GM19328 (cell line): ENCODE measurements at regions not wholly inside any gene's neighbourhood (a gene's known extent, or its start where the extent isn't known, plus 50 kb on each side); places are given as distances from the start of the nearest gene placed in this dataset.

Source experiments
- ATAC-seq: cut with Tn5 transposase; IDR thresholded peaks from one replicate; pipeline ENCODE4 v1.9.1; 2021; ENCODE audit warnings: mild to moderate bottlenecking, moderate library complexity; ENCODE audit not compliant: unreplicated experiment

DNA sequence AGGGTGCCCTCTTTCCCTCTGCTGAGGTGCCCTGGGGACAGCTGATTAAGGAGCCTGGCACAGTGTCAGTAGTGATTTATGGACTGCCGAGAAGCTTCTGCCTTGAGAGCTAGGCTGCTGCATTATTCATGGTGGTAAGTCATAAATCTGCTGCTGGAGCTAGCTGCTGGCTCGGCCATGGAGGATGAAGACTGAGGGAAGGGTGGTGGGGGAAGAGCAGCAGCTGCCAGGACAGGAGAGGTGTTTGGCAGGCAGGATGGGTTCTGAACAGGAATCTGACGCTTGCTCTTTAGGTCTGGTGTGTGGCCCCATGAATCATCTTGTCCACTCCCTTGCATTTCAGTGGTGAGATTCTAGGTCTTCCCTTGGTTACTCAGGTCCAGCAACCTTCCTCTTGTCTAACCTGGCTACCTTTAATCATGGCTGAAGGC is 296.3 kb downstream of the DYSF start:
- no peak for ATAC-seq

DNA sequence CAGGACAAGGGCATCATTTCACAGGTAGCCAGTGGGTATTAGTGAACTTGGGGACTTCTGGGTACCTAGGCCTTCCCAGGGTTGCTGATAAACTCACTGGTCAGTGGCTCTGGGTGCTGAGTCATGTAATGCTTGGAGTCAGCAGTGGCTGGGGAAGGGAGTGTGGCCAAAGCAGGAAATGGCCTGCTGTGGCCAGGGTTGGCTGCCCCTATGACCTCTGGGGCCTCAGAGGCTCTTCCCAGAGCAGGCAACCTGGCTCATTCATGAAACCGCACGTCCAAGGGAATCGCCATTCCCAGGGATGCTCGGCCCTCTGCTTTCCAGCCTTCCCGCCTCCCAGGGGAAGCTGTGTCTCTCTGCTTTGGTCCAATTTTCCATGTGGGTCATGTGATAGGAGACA is 294.9 kb downstream of the DYSF start:
- no peak for ATAC-seq

- ATAC-seq, result no peak
Observed at GRCh38 chr2:71747559-71747958, 294.2 kb downstream of the DYSF start.

DNA sequence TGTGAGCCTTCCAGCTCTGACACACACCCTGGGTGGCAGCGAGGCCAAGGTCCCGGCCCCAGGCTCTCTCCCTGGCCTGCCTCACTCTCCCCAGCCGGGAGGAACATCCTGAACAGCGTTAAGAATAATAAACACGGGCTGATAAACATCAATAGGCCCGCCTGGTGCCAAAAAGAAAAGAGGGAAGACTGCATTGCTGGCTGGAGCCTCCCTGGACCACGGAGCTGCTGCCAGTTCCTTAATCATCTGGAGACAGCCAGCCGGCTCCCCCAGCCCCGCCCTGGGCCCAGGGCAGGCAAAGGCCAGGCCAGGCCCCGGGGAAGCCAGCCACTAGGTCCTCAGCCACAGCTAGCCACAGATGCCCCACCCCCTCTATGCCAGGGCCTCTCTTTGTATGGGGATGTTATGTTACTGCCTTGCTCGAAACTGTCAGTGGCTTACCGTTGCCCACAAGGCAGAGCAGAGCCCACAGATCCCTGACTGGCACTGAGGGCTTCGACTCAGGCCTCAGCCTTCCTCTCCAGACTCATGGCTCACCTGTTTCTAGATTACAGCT is 293.7 kb downstream of the DYSF start:
- ATAC-seq, result no peak

- ATAC-seq, result no peak
Observed at GRCh38 chr2:71744781-71745180, 291.4 kb downstream of the DYSF start.

DNA sequence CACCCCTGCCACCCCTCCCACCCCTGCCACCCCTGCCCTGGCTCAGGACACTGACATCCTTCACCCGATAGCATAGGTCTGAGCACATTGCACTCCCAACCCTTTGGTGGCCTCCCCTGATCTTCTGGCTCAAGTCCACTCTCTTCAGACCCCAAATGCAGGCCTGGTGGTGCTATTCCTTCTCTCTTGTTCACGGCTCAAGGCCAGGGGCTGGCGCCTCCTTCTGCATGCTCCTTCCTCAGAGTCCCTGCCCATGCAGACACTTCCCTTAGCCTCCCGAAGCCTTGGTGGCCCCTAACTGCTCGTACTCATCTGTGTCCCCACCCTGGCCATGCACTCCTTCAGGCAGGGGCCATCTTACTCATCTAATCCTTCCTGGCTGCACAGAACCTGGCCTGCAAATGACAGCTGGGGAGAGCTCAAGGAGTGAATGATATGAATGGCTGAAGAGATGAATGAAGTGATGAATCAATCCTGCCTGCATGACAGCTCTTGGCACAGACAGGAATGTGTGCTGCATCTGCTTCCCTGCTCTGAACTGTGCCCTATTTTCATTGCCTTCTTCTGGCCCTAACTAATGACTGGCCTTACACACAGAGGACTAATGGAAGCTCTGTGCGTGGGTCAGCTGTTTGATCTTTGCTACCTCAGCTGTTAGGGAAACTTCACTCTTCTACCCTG is 290.8 kb downstream of the DYSF start:
- no peak for ATAC-seq

GRCh38 chr2:71742953-71743601 is 289.7 kb downstream of the DYSF start:
- no peak for ATAC-seq

DNA sequence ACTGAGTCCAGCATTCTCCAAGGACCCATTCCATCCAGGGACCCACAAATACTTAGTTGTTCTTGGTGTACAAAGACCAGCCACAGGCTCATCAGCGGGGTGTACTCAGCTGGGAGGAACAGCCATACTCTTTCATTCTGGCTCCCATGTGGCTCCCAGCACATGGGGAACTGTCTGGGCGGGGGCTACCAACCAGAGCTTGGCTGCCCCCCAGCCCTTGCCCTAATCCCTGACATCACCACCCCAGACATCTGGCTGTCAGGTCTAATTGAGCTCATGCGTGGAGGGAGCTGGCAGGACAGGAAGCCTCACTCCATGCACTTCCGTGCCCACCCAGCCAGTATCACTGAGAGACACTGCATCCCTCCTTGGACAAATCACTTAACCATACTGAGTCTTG is 283.6 kb downstream of the DYSF start:
- no peak for ATAC-seq

DNA sequence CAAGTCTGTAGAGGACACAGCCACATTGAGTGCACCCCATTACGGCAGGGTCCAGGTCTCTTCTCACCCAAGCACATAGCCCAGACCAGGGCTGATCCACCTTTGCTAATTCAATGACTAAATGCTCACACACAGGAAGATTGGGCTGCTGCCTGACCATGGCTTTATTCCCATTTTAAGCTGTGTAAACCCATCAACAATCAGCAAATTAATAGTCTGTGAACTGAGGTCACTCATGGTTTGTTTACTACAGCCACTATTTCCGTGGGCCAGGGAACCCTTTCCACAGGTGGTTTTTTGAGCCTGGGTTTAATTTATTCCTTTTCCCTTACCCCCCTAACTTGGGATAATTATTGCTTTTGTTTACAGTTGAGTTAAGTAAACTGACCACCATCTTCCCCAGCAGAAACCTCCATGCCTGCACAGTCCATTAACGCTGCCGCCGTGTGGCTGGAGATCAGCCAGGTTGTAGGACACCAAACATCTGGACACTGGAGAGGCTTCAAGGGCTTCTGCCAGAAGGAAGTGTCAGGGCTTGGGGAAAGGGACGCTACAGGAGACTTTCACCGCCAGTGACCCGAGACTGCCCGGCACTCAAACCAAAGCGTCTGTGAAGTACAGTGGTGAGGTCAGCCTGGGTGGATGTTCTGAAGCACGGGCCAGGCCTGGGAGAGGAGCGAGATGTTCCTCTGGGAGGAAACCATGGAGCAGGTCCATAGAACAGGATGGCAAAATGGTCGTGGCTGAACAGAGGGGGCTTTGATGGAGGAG is 282.9 kb downstream of the DYSF start:
- no peak for ATAC-seq
